K562 (cell line): ENCODE measurements at regions not wholly inside any gene's neighbourhood (a gene's known extent, or its start where the extent isn't known, plus 50 kb on each side); places are given as distances from the start of the nearest gene placed in this dataset.

ENCODE experiments used
- ATAC-seq: fragments of 200-7000 bp; cut with Tn5 transposase; 3 replicates; pipeline ENCODE4 v1.9.1; 2020; ENCODE audit warnings: moderate library complexity
- BruUV-seq: library from RNA; stranded (reverse); fragments of 400-500 nt; replicated peaks from 2 replicates; lab custom pipeline; 2021; lab: Mats Ljungman, UMichigan
- CTCF ChIA-PET: fragments of 300-600 bp; formaldehyde crosslinking; extraction: SDS; loops from one replicate; lab custom pipeline; 2021; ENCODE audit warnings: low intra/inter-chr PET ratio; lab: Yijun Ruan, JAX
- POLR2A ChIA-PET: fragments of 300-600, 350-650 bp; sonication (Branson Sonifier 250); formaldehyde crosslinking; extraction: SDS; loops from one replicate; lab custom pipeline; 2021; ENCODE audit warnings: antibody characterized with exemption, inconsistent platforms; lab: Yijun Ruan, JAX
- DNase-seq, 4 experiments: peaks; one replicate each; pipeline versions ENCODE4 v3.0.0 to v3.0.0-alpha.2; 2011 to 2018; ENCODE audit warnings: low spot score in 3 of 4, mixed read lengths in 3 of 4; ENCODE audit errors: extremely low read depth in 1 of 4
- FAIRE-seq: peaks from 2 replicates; lab custom pipeline; 2011; peaks lifted over from hg19 to GRCh38; lab: Jason Lieb, UNC
- H2AFZ ChIP-seq: 2 replicates; pipeline ENCODE4 v1.6.0; 2011; ENCODE audit warnings: low read depth, low read length, control low read depth, inconsistent platforms
- H3K27ac ChIP-seq: fragments of 200-600 bp; 3 replicates; pipeline ENCODE4 v1.8.0; 2011; ENCODE audit warnings: low read depth, mild to moderate bottlenecking, control low read depth, inconsistent platforms, low read length, moderate library complexity, mixed read lengths; ENCODE audit errors: extremely low read depth
- H3K27me3 ChIP-seq, 2 experiments: fragments of 300-600 bp in 1 of 2; 2 replicates in 1 of 2; 3 replicates in 1 of 2; pipeline versions ENCODE4 v1.6.0 to v1.8.0; 2011; ENCODE audit warnings: inconsistent platforms in 2 of 2, low read length in 2 of 2, mild to moderate bottlenecking in 1 of 2, mixed read lengths in 1 of 2, moderate library complexity in 1 of 2; ENCODE audit not compliant: control insufficient read depth in 2 of 2, insufficient read depth in 2 of 2
- H3K36me3 ChIP-seq: fragments of 300-600 bp; 3 replicates; pipeline ENCODE4 v1.8.0; 2011; ENCODE audit warnings: mild to moderate bottlenecking, low read length, inconsistent platforms; ENCODE audit not compliant: control insufficient read depth, insufficient read depth
- H3K4me1 ChIP-seq, 2 experiments: fragments of 200-600 bp in 1 of 2; replicated peaks in 1 of 2; 2 replicates in 1 of 2; 3 replicates in 1 of 2; pipeline versions ENCODE4 v1.5.1 to v1.8.0; 2011; ENCODE audit warnings: inconsistent platforms in 2 of 2, low read length in 2 of 2, mild to moderate bottlenecking in 1 of 2, mixed read lengths in 1 of 2, moderate library complexity in 1 of 2; ENCODE audit not compliant: control insufficient read depth in 2 of 2, insufficient read depth in 2 of 2
- H3K4me2 ChIP-seq: 2 replicates; pipeline ENCODE4 v1.6.1; 2011; ENCODE audit warnings: low read length, control low read depth, inconsistent platforms, mixed read lengths; ENCODE audit not compliant: insufficient read depth
- H3K4me3 ChIP-seq: fragments of 200-600 bp; sonication (generic), shearing (Covaris generic); 2 replicates; pipeline ENCODE4 v1.5.1; 2016; ENCODE audit warnings: control low read depth, inconsistent platforms
- H3K79me2 ChIP-seq: fragments of 200-600 bp; 3 replicates; pipeline ENCODE4 v1.8.0; 2011; ENCODE audit warnings: low read length, inconsistent platforms; ENCODE audit not compliant: control insufficient read depth, insufficient read depth
- H3K9ac ChIP-seq, 2 experiments: 2 replicates each; pipeline versions ENCODE4 v1.6.0 to v1.6.1; 2011; ENCODE audit warnings: low read depth in 2 of 2, low read length in 2 of 2, control low read depth in 1 of 2, inconsistent platforms in 1 of 2, mild to moderate bottlenecking in 1 of 2, mixed read lengths in 1 of 2; ENCODE audit not compliant: insufficient read depth in 1 of 2
- H3K9me1 ChIP-seq: one replicate; pipeline ENCODE4 v1.6.0; 2011; ENCODE audit warnings: inconsistent platforms, mild to moderate bottlenecking, low read length, moderate library complexity; ENCODE audit not compliant: control insufficient read depth, insufficient read depth
- H3K9me3 ChIP-seq: replicated peaks from 2 replicates; pipeline ENCODE4 v1.5.1; 2011; ENCODE audit warnings: low read depth, low read length, inconsistent platforms; ENCODE audit not compliant: control insufficient read depth, insufficient read depth
- H4K20me1 ChIP-seq: replicated peaks from 2 replicates; pipeline ENCODE4 v1.6.1; 2011; ENCODE audit warnings: low read length, inconsistent platforms, mixed read lengths; ENCODE audit not compliant: control insufficient read depth, insufficient read depth
- ARID2 ChIP-seq: fragments of 450-650 bp; IDR thresholded peaks from 2 replicates; pipeline ENCODE4 v1.6.1; 2017; ENCODE audit warnings: antibody characterized with exemption, mild to moderate bottlenecking
- CCNT2 ChIP-seq: IDR thresholded peaks from 2 replicates; pipeline ENCODE4 v1.6.1; 2011; ENCODE audit warnings: borderline replicate concordance, low read depth, mild to moderate bottlenecking, moderate library complexity, mixed read lengths, low read length; ENCODE audit not compliant: insufficient read length; ENCODE audit errors: extremely low read depth
- FOXO4 ChIP-seq: fragments of 450-650 bp; formaldehyde crosslinking; IDR thresholded peaks from 2 replicates; pipeline ENCODE4 v1.4.0; 2020; ENCODE audit warnings: mild to moderate bottlenecking, moderate library complexity
- HDAC3 ChIP-seq: fragments of 450-650 bp; IDR thresholded peaks from 2 replicates; pipeline ENCODE4 v1.6.1; 2018; ENCODE audit warnings: borderline replicate concordance, mild to moderate bottlenecking, moderate library complexity; ENCODE audit not compliant: partially characterized antibody
- HNRNPLL ChIP-seq: fragments of 200-400 bp; formaldehyde crosslinking; IDR thresholded peaks from 2 replicates; pipeline ENCODE4 v1.6.1; 2017; ENCODE audit warnings: low read length, low read depth, mild to moderate bottlenecking; ENCODE audit not compliant: poor library complexity, severe bottlenecking
- SUPT5H ChIP-seq: fragments of 450-650 bp; IDR thresholded peaks from 2 replicates; pipeline ENCODE4 v1.6.1; 2016
- TAF9B ChIP-seq: fragments of 450-650 bp; IDR thresholded peaks from 2 replicates; pipeline ENCODE4 v1.6.1; 2018; ENCODE audit warnings: mild to moderate bottlenecking; ENCODE audit not compliant: partially characterized antibody
- ZNF253 ChIP-seq: fragments of 250-450 bp; sonication (Bioruptor Pico); conservative IDR thresholded peaks from 2 replicates; pipeline ENCODE4 v1.6.1; 2021; ENCODE audit warnings: mild to moderate bottlenecking
- ZNF316 ChIP-seq: fragments of 450-650 bp; IDR thresholded peaks from 2 replicates; pipeline ENCODE4 v1.6.1; 2016
- WGBS: fragments of 100-300 bp; shearing (Covaris generic); methylation state at CpG from one replicate; pipeline ENCODE4 v1.1.6; 2016; ENCODE audit warnings: low coverage, mixed read lengths; ENCODE audit not compliant: insufficient coverage; ENCODE audit errors: missing lambda C conversion rate; 5-methylcytosine and 5-hydroxymethylcytosine counted together
- in situ Hi-C: fragments of 300-500 bp; cut with MboI; formaldehyde crosslinking; loops from 4 replicates; pipeline ENCODE4 v1.15.0; 2018; ENCODE audit warnings: inconsistent platforms, mixed read lengths
- intact Hi-C: fragments of 100-400 bp; cut with micrococcal nuclease; formaldehyde crosslinking; loops from 2 replicates; pipeline ENCODE4 v1.14.2; 2022

GRCh38 chr13:99066219-99066618, 88.4 kb upstream of the DOCK9 start:
- DNase-seq (no peak), ATAC-seq (no peak), FAIRE-seq (no peak)
- no peak overlapping the region for H3K27ac ChIP-seq
- H3K4me1 ChIP-seq, result peaks cover 4 to 34% of the 10 kb centered on the region in 2 experiments; a peak in 4 of 5 replicates
- H3K4me3 ChIP-seq, result no peak overlapping the region
- WGBS, result 88% methylated on average over 1 of the region's 1 CpG
- ChIA-PET CTCF (no interaction called here), POLR2A (interaction anchor here (1.2 to 1.8 kb wide), 2 partner anchors 12 to 17 kb away, joined by 4 to 5 read pairs; no protein-coding TSS in a partner anchor)
- no peak overlapping the region for H2AFZ ChIP-seq
- H3K9me3 ChIP-seq, result no peaks in the 10 kb centered on the region
- H3K4me2 ChIP-seq, result no peak overlapping the region
- no peaks in the 10 kb centered on the region for H4K20me1 ChIP-seq
- intact Hi-C loops (no loop called here), in situ Hi-C loops (no loop called here)
- TF ChIP-seq ZNF316 (no peak), TAF9B (no peak), SUPT5H (no peak), HNRNPLL (no peak), FOXO4 (CRISPR knock-in tag) (no peak), HDAC3 (no peak), CCNT2 (no peak), ZNF253 (CRISPR knock-in tag) (no peak), ARID2 (no peak)
- no peaks in the 10 kb centered on the region for H3K27me3 ChIP-seq
- no peak overlapping the region for H3K9ac ChIP-seq
- H3K36me3 ChIP-seq, result no peaks in the 10 kb centered on the region
- H3K9me1 ChIP-seq, result no peaks in the 10 kb centered on the region
- no TSS peak for BruUV-seq
- peaks cover 15% of the 10 kb centered on the region for H3K79me2 ChIP-seq
